ENCODE measurements at regions not wholly inside any gene's neighbourhood (a gene's known extent, or its start where the extent isn't known, plus 50 kb on each side); places are given as distances from the start of the nearest gene placed in this dataset.

DNA sequence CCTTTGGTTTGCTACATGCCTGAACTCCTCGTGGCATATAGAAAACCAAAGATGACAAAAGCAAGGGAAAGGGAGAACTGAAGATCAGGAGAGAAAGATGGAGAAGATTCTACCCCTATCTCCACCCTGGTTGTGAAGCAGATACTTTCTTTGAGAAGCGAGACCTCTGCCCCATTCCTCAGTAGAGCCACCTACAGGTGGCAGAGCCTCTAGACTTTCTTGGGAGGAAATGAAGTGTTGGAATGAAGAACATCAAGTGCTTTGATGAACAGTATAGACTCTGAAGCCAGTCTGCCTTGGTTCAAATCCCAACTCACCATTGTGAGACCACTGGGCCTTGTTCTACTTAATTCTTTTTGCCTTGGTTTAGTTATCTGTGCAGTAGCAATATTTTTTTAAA, 348.8 kb upstream of the ETAA1 start:
- H3K4me1 ChIP-seq (ENCODE audit: control insufficient read depth in 2 of 2, insufficient read depth in 2 of 2, low read length in 2 of 2) = no peaks in the 10 kb centered on the region
- H3K27ac ChIP-seq (ENCODE audit: low read depth, low read length) = no peak overlapping the region
- H3K27me3 ChIP-seq (ENCODE audit: control insufficient read depth in 2 of 2, insufficient read depth in 2 of 2, low read length in 2 of 2) = no peaks in the 10 kb centered on the region
- no peak for ATAC-seq
- H3K4me3 Mint-ChIP-seq = no peak overlapping the region
- no peaks in the 10 kb centered on the region for H3K4me1 Mint-ChIP-seq
- no peak overlapping the region for H3K27ac Mint-ChIP-seq
- H3K9me3 Mint-ChIP-seq = peaks cover 0 to 12% (median 1%) of the 10 kb centered on the region in 11 donors
- no peak for DNase-seq
- no peaks in the 10 kb centered on the region for H3K27me3 Mint-ChIP-seq
- no peaks in the 10 kb centered on the region for H3K9me3 ChIP-seq (ENCODE audit: control insufficient read depth in 2 of 3, low read length in 3 of 3)
- no peaks in the 10 kb centered on the region for H3K36me3 Mint-ChIP-seq
- H3K4me3 ChIP-seq (ENCODE audit: low read length) = no peak overlapping the region
- POLR2A ChIA-PET = no interaction called here
- intact Hi-C loops (cut with micrococcal nuclease) = no loop called here
- CTCF ChIA-PET = no interaction called here
- no peaks in the 10 kb centered on the region for H3K36me3 ChIP-seq (ENCODE audit: control insufficient read depth in 2 of 3, insufficient read depth in 3 of 3, low read length in 3 of 3)

DNA sequence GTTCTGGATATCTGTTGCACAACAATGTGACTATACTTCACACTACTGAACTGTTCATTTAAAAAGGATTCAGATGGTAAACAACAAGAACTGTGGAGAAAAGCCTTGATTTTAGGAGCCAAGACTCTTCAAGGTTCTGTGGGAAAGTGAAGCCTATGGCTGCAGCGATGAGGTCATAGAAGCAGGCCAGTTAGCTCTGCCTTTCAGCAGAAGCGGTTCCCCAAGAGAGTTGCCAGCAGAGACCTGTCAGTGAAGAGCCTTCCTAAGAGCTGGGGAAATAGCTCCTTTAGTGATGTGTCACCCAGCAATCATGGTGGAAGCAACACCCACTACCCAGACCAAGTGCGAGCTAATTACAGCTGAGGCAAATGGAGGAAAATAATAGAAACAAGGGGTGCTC, 346.5 kb upstream of the ETAA1 start:
- no peak for DNase-seq
- Mint-ChIP-seq H3K36me3 (no peaks in the 10 kb centered on the region), H3K4me1 (no peaks in the 10 kb centered on the region), H3K9me3 (peaks cover 0 to 12% (median 1%) of the 10 kb centered on the region in 11 donors), H3K27me3 (no peaks in the 10 kb centered on the region), H3K27ac (no peak overlapping the region), H3K4me3 (no peak overlapping the region)
- no peaks in the 10 kb centered on the region for H3K36me3 ChIP-seq (ENCODE audit: control insufficient read depth in 2 of 3, insufficient read depth in 3 of 3, low read length in 3 of 3)
- POLR2A ChIA-PET = no interaction called here
- no peaks in the 10 kb centered on the region for H3K9me3 ChIP-seq (ENCODE audit: control insufficient read depth in 2 of 3, low read length in 3 of 3)
- no peak overlapping the region for H3K27ac ChIP-seq (ENCODE audit: low read depth, low read length)
- no peaks in the 10 kb centered on the region for H3K27me3 ChIP-seq (ENCODE audit: control insufficient read depth in 2 of 2, insufficient read depth in 2 of 2, low read length in 2 of 2)
- CTCF ChIA-PET = no interaction called here
- intact Hi-C loops (cut with micrococcal nuclease) = no loop called here
- H3K4me1 ChIP-seq (ENCODE audit: control insufficient read depth in 2 of 2, insufficient read depth in 2 of 2, low read length in 2 of 2) = no peaks in the 10 kb centered on the region
- ATAC-seq = no peak
- no peak overlapping the region for H3K4me3 ChIP-seq (ENCODE audit: low read length)

DNA sequence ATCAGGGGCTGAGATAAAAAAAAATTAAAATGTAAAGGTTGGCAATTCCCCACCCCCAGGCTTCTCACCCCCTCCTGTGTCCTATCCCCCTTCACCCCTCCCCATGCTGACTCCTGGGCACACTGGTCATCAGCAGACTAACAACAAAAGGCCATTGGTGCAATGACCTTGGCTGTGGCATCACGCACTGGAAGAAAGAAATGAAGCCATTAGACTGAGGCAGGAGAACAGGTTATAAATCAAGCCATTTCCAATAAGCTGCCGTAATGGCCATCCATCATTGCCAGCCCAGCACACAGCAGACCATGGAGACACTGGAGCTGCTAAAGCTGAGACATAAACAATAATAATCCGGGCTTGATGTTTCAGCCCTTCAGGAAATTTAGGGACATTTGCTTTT, 342.4 kb upstream of the ETAA1 start:
- H3K36me3 Mint-ChIP-seq = no peaks in the 10 kb centered on the region
- intact Hi-C loops (cut with micrococcal nuclease) = no loop called here

DNA sequence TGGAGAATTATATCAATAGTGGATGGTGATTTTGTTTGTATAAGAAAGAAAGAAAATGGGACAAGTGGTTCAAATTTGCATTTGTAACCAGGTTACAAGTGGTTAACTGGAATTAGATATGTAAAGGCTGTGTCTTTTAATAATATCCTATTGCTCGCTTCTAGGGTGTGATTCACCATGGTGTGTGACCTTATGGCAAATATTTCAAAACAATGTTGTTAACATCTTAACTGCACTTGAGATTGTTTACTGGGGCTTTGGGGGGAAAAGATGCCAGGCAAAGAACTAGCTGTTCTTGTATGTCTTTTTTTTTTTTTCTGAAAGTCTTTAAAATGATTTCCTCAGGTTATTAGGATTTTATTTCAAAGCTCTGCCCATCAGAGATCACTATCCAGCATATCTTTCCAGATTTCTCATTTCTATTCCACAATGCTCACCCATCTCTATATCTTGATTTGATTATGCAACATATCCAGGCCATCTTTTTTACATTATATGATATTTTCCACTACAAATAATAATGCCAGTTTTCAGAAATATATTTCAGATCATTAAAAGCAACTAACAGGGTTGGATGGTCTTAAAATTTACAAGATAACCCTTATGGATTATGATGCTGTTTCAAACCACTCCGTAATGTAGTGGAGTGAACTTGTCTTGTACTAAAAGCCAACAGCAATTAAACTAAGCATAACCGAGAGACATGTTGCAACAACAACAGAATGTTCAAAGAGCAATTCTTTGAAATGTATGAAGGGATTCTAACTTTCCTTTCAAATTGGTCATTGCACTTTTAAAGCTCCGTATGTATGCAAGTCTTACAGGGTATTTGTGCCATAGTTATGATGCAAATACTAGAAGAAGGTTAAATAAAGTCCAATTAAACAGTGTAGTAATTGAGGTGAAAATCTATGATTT, 341.5 kb upstream of the ETAA1 start:
- Histone ChIP-seq H3K4me1 (ENCODE audit: control insufficient read depth in 2 of 2, insufficient read depth in 2 of 2, low read length in 2 of 2) (no peaks in the 10 kb centered on the region), H3K27me3 (ENCODE audit: control insufficient read depth in 2 of 2, insufficient read depth in 2 of 2, low read length in 2 of 2) (no peaks in the 10 kb centered on the region), H3K27ac (ENCODE audit: low read depth, low read length) (no peak overlapping the region), H3K4me3 (ENCODE audit: low read length) (no peak overlapping the region), H3K36me3 (ENCODE audit: control insufficient read depth in 2 of 3, insufficient read depth in 3 of 3, low read length in 3 of 3) (no peaks in the 10 kb centered on the region), H3K9me3 (ENCODE audit: control insufficient read depth in 2 of 3, low read length in 3 of 3) (no peaks in the 10 kb centered on the region)
- ATAC-seq = no peak
- no peaks in the 10 kb centered on the region for H3K27me3 Mint-ChIP-seq
- no peak overlapping the region for H3K27ac Mint-ChIP-seq
- POLR2A ChIA-PET = interaction anchor here (0.7 kb wide), 1 partner anchor 40 kb away, joined by 3 read pairs; no protein-coding TSS in a partner anchor
- H3K9me3 Mint-ChIP-seq = peaks cover 0 to 9% (median 0%) of the 10 kb centered on the region in 11 donors
- DNase-seq = no peak
- intact Hi-C loops (cut with micrococcal nuclease) = no loop called here
- no peaks in the 10 kb centered on the region for H3K36me3 Mint-ChIP-seq
- no peaks in the 10 kb centered on the region for H3K4me1 Mint-ChIP-seq
- CTCF ChIA-PET = no interaction called here
- no peak overlapping the region for H3K4me3 Mint-ChIP-seq

More for the DNA sequence above, 342.4 kb upstream of the ETAA1 start:
- no peak for DNase-seq
- H3K27ac Mint-ChIP-seq = no peak overlapping the region
- no peak for ATAC-seq
- Histone ChIP-seq H3K4me3 (ENCODE audit: low read length) (no peak overlapping the region), H3K4me1 (ENCODE audit: control insufficient read depth in 2 of 2, insufficient read depth in 2 of 2, low read length in 2 of 2) (no peaks in the 10 kb centered on the region), H3K27me3 (ENCODE audit: control insufficient read depth in 2 of 2, insufficient read depth in 2 of 2, low read length in 2 of 2) (no peaks in the 10 kb centered on the region), H3K36me3 (ENCODE audit: control insufficient read depth in 2 of 3, insufficient read depth in 3 of 3, low read length in 3 of 3) (no peaks in the 10 kb centered on the region), H3K27ac (ENCODE audit: low read depth, low read length) (no peak overlapping the region), H3K9me3 (ENCODE audit: control insufficient read depth in 2 of 3, low read length in 3 of 3) (no peaks in the 10 kb centered on the region)
- peaks cover 0 to 9% (median 0%) of the 10 kb centered on the region in 11 donors for H3K9me3 Mint-ChIP-seq
- ChIA-PET CTCF (no interaction called here), POLR2A (no interaction called here)
- no peak overlapping the region for H3K4me3 Mint-ChIP-seq
- H3K4me1 Mint-ChIP-seq = no peaks in the 10 kb centered on the region
- H3K27me3 Mint-ChIP-seq = no peaks in the 10 kb centered on the region

DNA sequence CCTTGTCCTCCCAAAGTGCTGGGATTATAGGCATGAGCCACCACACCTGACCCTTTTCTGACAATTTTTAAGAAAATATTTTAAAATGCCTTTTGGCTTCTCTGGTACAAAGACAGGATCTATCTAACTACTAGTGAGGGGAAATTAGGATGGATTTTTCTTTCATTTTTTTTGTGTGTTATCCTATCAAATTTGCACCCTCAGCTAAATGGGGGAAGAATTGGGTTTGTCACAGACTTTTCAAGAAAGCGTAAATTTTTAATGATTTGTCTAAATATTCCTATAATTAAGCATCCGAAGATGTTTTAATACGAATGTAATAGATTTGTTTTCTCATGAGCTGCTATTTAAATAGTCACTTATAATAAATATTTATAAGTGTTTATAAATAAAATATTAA, 340.0 kb upstream of the ETAA1 start:
- H3K27ac Mint-ChIP-seq = no peak overlapping the region
- no peaks in the 10 kb centered on the region for H3K36me3 Mint-ChIP-seq
- Histone ChIP-seq H3K4me1 (ENCODE audit: control insufficient read depth in 2 of 2, insufficient read depth in 2 of 2, low read length in 2 of 2) (no peaks in the 10 kb centered on the region), H3K36me3 (ENCODE audit: control insufficient read depth in 2 of 3, insufficient read depth in 3 of 3, low read length in 3 of 3) (no peaks in the 10 kb centered on the region), H3K27me3 (ENCODE audit: control insufficient read depth in 2 of 2, insufficient read depth in 2 of 2, low read length in 2 of 2) (no peaks in the 10 kb centered on the region), H3K27ac (ENCODE audit: low read depth, low read length) (no peak overlapping the region), H3K9me3 (ENCODE audit: control insufficient read depth in 2 of 3, low read length in 3 of 3) (no peaks in the 10 kb centered on the region), H3K4me3 (ENCODE audit: low read length) (no peak overlapping the region)
- H3K4me3 Mint-ChIP-seq = no peak overlapping the region
- H3K4me1 Mint-ChIP-seq = no peaks in the 10 kb centered on the region
- intact Hi-C loops (cut with micrococcal nuclease) = no loop called here
- H3K27me3 Mint-ChIP-seq = no peaks in the 10 kb centered on the region
- CTCF ChIA-PET = no interaction called here
- no peak for DNase-seq
- POLR2A ChIA-PET = no interaction called here
- no peak for ATAC-seq
- H3K9me3 Mint-ChIP-seq = peaks cover 0 to 12% (median 0%) of the 10 kb centered on the region in 11 donors

DNA sequence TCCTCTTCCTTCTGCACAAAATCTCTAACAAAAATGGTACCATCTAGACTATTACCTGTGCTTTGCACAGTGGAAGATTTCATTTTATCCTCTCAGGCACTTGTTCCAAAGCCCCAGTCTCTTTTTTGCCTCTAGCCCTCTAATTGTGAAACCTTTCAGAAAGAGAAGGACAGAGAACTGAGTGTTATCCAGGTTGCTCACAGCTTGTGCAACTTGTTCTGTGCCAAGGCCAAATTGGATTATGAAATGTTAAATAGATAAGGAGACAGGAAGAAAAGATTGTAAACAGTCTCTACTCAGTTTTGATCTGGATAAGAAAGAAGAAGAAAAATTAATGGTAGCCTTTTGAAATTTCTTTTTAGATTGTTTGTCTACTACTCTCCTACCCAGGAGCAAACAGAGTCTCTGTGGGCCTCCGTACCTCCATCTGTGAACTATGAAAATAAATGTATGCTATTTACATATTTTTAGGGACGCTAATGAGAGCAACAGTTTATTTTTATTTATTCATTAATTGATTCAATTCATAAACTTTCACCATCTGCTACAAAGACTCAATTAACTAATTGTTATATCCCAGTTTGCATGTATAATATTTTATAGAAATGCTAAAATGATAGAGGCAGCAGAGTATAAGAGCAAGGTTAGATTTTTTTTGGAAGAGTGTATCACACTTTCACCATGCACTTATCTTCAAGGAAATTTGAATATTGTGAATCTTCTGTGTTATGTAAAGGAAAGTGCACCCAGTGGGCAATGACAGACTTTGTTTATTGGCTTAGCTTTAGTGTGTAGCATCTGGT, 339.0 kb upstream of the ETAA1 start:
- ChIA-PET POLR2A (no interaction called here), CTCF (no interaction called here)
- no peaks in the 10 kb centered on the region for H3K36me3 Mint-ChIP-seq
- ATAC-seq (no peak), DNase-seq (no peak)
- H3K9me3 Mint-ChIP-seq = peaks cover 0 to 12% (median 0%) of the 10 kb centered on the region in 11 donors
- H3K9me3 ChIP-seq (ENCODE audit: control insufficient read depth in 2 of 3, low read length in 3 of 3) = no peaks in the 10 kb centered on the region
- no peaks in the 10 kb centered on the region for H3K4me1 ChIP-seq (ENCODE audit: control insufficient read depth in 2 of 2, insufficient read depth in 2 of 2, low read length in 2 of 2)
- no peaks in the 10 kb centered on the region for H3K36me3 ChIP-seq (ENCODE audit: control insufficient read depth in 2 of 3, insufficient read depth in 3 of 3, low read length in 3 of 3)
- H3K27ac ChIP-seq (ENCODE audit: low read depth, low read length) = no peak overlapping the region
- no peaks in the 10 kb centered on the region for H3K27me3 Mint-ChIP-seq
- no peaks in the 10 kb centered on the region for H3K27me3 ChIP-seq (ENCODE audit: control insufficient read depth in 2 of 2, insufficient read depth in 2 of 2, low read length in 2 of 2)
- intact Hi-C loops (cut with micrococcal nuclease) = no loop called here
- no peak overlapping the region for H3K27ac Mint-ChIP-seq
- H3K4me3 ChIP-seq (ENCODE audit: low read length) = no peak overlapping the region
- no peaks in the 10 kb centered on the region for H3K4me1 Mint-ChIP-seq
- no peak overlapping the region for H3K4me3 Mint-ChIP-seq
